MM.1S (cell line): ENCODE measurements at regions not wholly inside any gene's neighbourhood (a gene's known extent, or its start where the extent isn't known, plus 50 kb on each side); places are given as distances from the start of the nearest gene placed in this dataset.

Experiments used
- DNase-seq: peaks from one replicate; pipeline ENCODE4 v3.0.0-alpha.2; 2015
- H2AFZ ChIP-seq: fragments of 300-600 bp; sonication (generic); 2 replicates; pipeline ENCODE4 v1.6.0; 2016; ENCODE audit warnings: antibody characterized with exemption, low read length
- H3F3A ChIP-seq: fragments of 300-600 bp; sonication (generic); 2 replicates; pipeline ENCODE4 v1.6.1; 2016; ENCODE audit warnings: mild to moderate bottlenecking, antibody characterized with exemption, low read length, moderate library complexity, mixed read lengths; ENCODE audit not compliant: insufficient read depth
- H3K27ac ChIP-seq: fragments of 300-600 bp; sonication (generic); 2 replicates; pipeline ENCODE4 v1.5.1; 2016; ENCODE audit warnings: mild to moderate bottlenecking, low read length
- H3K27me3 ChIP-seq: fragments of 300-600 bp; sonication (generic); replicated peaks from 2 replicates; pipeline ENCODE4 v1.6.0; 2016; ENCODE audit warnings: low read length; ENCODE audit not compliant: insufficient read depth
- H3K36me3 ChIP-seq: fragments of 300-600 bp; sonication (generic); replicated peaks from 2 replicates; pipeline ENCODE4 v1.6.1; 2016; ENCODE audit warnings: mild to moderate bottlenecking, low read length, mixed read lengths; ENCODE audit not compliant: insufficient read depth
- H3K4me1 ChIP-seq: fragments of 300-600 bp; sonication (generic); 2 replicates; pipeline ENCODE4 v1.6.1; 2016; ENCODE audit warnings: low read length, mixed read lengths
- H3K4me2 ChIP-seq: fragments of 300-600 bp; sonication (generic); 2 replicates; pipeline ENCODE4 v1.6.0; 2016; ENCODE audit warnings: low read depth, low read length
- H3K4me3 ChIP-seq: fragments of 300-600 bp; sonication (generic); 2 replicates; pipeline ENCODE4 v1.5.1; 2016; ENCODE audit warnings: low read length, mixed read lengths
- H3K79me2 ChIP-seq: fragments of 300-600 bp; sonication (generic); 2 replicates; pipeline ENCODE4 v1.6.1; 2016; ENCODE audit warnings: mixed run types, low read length, mixed read lengths
- H3K9ac ChIP-seq: fragments of 300-600 bp; sonication (generic); 2 replicates; pipeline ENCODE4 v1.6.1; 2016; ENCODE audit warnings: low read length, mixed read lengths
- H3K9me2 ChIP-seq: fragments of 300-600 bp; sonication (generic); replicated peaks from 2 replicates; pipeline ENCODE4 v1.6.1; 2016; ENCODE audit warnings: mild to moderate bottlenecking, low read length, mixed read lengths; ENCODE audit not compliant: insufficient read depth
- H3K9me3 ChIP-seq: fragments of 300-600 bp; sonication (generic); replicated peaks from 2 replicates; pipeline ENCODE4 v1.6.1; 2016; ENCODE audit warnings: mild to moderate bottlenecking, low read length, mixed read lengths; ENCODE audit not compliant: insufficient read depth
- H4K20me1 ChIP-seq: fragments of 300-600 bp; sonication (generic); 2 replicates; pipeline ENCODE4 v1.6.1; 2016; ENCODE audit warnings: mild to moderate bottlenecking, low read length, moderate library complexity, mixed read lengths; ENCODE audit not compliant: insufficient read depth
- EZH2 ChIP-seq: fragments of 300-600 bp; sonication (generic); optimal IDR thresholded peaks from 2 replicates; pipeline ENCODE3; 2017; ENCODE audit warnings: low read depth, mild to moderate bottlenecking, antibody characterized with exemption, low read length, mixed read lengths
- EZH2phosphoT487 ChIP-seq: fragments of 300-600 bp; sonication (generic); IDR thresholded peaks from 2 replicates; pipeline ENCODE4 v1.6.1; 2018; ENCODE audit warnings: antibody characterized with exemption, low read length
- TF ChIP-seq, protein P1 (sequence below): fragments of 300-600 bp; sonication (generic); IDR thresholded peaks from 2 replicates; pipeline ENCODE4 v1.5.1; 2016; ENCODE audit warnings: antibody characterized with exemption, low read length, mixed read lengths

DNA sequence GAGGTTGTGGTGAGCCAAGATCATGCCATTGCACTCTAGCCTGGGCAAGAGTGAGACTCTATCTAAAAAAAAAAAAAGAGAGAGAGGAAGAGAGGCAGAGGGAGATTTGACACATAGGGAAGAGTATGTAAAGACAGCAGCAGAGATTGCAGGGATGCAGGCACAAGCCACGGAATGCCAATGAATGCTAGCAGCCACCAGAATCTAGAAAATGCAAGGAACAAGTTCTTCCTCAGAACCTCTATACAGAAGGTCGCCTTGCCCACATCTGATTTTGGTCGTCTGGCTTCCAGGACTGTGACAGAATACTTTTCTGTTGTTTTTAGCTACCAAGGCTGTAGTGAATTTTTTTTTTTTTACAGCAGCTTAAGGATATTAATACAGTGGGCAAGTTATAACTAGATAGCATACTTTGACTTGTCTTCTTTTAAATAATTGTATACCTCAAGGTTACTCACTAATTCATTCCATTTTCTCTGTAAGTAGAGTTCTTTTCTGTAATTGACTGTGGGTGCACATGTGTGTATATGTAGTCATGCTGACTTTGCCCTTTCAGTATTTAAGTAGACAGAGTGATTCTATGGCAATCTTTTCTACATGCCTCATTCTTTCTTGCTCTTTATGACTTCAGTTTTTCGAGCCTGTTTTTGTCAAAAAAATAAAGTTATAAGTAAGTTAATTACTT lies 402.2 kb downstream of the GJA1 start:
- no peaks in the 10 kb centered on the region for H3K9me3 ChIP-seq

GRCh38 chr6:121838842-121839241 lies 403.4 kb downstream of the GJA1 start:
- Histone ChIP-seq H4K20me1 (no peaks in the 10 kb centered on the region), H3F3A (no peaks in the 10 kb centered on the region), H3K79me2 (no peaks in the 10 kb centered on the region), H3K9ac (no peak overlapping the region), H3K27me3 (no peaks in the 10 kb centered on the region), H3K36me3 (no peaks in the 10 kb centered on the region), H3K9me2 (no peaks in the 10 kb centered on the region), H3K4me1 (peaks cover 12% of the 10 kb centered on the region; the same call in 1 of the 2 replicates), H3K4me2 (peak overlapping the region; percentile 22; the same call in 1 of the 2 replicates), H3K27ac (peak overlapping the region; percentile 46; the same call in 1 of the 2 replicates), H3K9me3 (no peaks in the 10 kb centered on the region), H3K4me3 (no peak overlapping the region), H2AFZ (no peak overlapping the region; the same call in 1 of the 2 replicates)
- DNase-seq: peak; percentile 90
- no peak for TF ChIP-seq EZH2phosphoT487
- TF ChIP-seq, protein P1, sequence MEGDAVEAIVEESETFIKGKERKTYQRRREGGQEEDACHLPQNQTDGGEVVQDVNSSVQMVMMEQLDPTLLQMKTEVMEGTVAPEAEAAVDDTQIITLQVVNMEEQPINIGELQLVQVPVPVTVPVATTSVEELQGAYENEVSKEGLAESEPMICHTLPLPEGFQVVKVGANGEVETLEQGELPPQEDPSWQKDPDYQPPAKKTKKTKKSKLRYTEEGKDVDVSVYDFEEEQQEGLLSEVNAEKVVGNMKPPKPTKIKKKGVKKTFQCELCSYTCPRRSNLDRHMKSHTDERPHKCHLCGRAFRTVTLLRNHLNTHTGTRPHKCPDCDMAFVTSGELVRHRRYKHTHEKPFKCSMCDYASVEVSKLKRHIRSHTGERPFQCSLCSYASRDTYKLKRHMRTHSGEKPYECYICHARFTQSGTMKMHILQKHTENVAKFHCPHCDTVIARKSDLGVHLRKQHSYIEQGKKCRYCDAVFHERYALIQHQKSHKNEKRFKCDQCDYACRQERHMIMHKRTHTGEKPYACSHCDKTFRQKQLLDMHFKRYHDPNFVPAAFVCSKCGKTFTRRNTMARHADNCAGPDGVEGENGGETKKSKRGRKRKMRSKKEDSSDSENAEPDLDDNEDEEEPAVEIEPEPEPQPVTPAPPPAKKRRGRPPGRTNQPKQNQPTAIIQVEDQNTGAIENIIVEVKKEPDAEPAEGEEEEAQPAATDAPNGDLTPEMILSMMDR: no peak
- no peak for TF ChIP-seq EZH2

More for the DNA sequence above, 402.2 kb downstream of the GJA1 start:
- no peaks in the 10 kb centered on the region for H3K79me2 ChIP-seq
- H2AFZ ChIP-seq: no peak overlapping the region
- DNase-seq: no peak
- H3K27ac ChIP-seq: no peak overlapping the region
- no peak overlapping the region for H3K9ac ChIP-seq
- no peaks in the 10 kb centered on the region for H3F3A ChIP-seq
- TF ChIP-seq EZH2phosphoT487 (no peak), EZH2 (no peak)
- TF ChIP-seq, protein P1: no peak
- H3K4me1 ChIP-seq: peaks cover 12% of the 10 kb centered on the region; the same call in 1 of the 2 replicates
- no peak overlapping the region for H3K4me3 ChIP-seq
- no peaks in the 10 kb centered on the region for H3K36me3 ChIP-seq
- no peak overlapping the region for H3K4me2 ChIP-seq
- H4K20me1 ChIP-seq: no peaks in the 10 kb centered on the region
- H3K27me3 ChIP-seq: no peaks in the 10 kb centered on the region
- H3K9me2 ChIP-seq: no peaks in the 10 kb centered on the region

DNA sequence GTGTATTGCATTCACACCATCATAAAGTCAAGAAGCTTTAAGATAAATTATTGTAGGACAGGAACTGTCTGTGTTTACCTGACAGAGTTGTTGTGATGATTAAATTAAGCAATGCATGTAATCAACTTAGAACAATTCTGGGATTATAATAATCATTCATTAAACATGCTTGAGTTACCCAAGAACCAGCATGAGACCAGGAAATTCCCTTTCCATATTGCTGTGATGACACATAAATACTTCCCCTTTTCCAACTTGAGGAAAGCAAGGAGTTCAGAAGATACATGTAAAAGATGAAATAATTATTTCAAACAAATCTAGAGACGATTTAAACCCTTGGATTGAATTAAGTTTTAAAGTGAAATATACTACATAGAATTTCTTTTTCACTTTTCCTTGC lies 404.4 kb downstream of the GJA1 start:
- TF ChIP-seq EZH2phosphoT487 (no peak), EZH2 (no peak)
- TF ChIP-seq, protein P1: no peak
- no peaks in the 10 kb centered on the region for H3F3A ChIP-seq
- H3K4me3 ChIP-seq: no peak overlapping the region
- no peaks in the 10 kb centered on the region for H3K9me2 ChIP-seq
- no peak overlapping the region for H3K27ac ChIP-seq
- no peaks in the 10 kb centered on the region for H3K79me2 ChIP-seq
- H2AFZ ChIP-seq: no peak overlapping the region
- H4K20me1 ChIP-seq: no peaks in the 10 kb centered on the region
- no peak overlapping the region for H3K9ac ChIP-seq
- no peak overlapping the region for H3K4me2 ChIP-seq
- H3K9me3 ChIP-seq: no peaks in the 10 kb centered on the region
- no peaks in the 10 kb centered on the region for H3K36me3 ChIP-seq
- no peaks in the 10 kb centered on the region for H3K27me3 ChIP-seq
- H3K4me1 ChIP-seq: peaks cover 12% of the 10 kb centered on the region; the same call in 1 of the 2 replicates
- DNase-seq: no peak
